ENCODE measurements at regions not wholly inside any gene's neighbourhood (a gene's known extent, or its start where the extent isn't known, plus 50 kb on each side); places are given as distances from the start of the nearest gene placed in this dataset.

GRCh38 chr1:222073307-222073995 lies 331.6 kb upstream of the DUSP10 start:
- Histone ChIP-seq H3K9me3 (no peaks in the 10 kb centered on the region), H3K27ac (no peak overlapping the region), H3K27me3 (no peaks in the 10 kb centered on the region), H3K4me3 (replicated peaks in 1 of 3) (no peak overlapping the region), H3K36me3 (no peaks in the 10 kb centered on the region), H3K4me1 (peaks cover 0 to under 1% of the 10 kb centered on the region in 2 donors)
- TF ChIP-seq CTCF (IDR thresholded peaks at IDR 0.05): no peak
- no peak for TF ChIP-seq POLR2A (IDR thresholded peaks at IDR 0.05)
- DNase-seq: no peak
- intact Hi-C loops (cut with DNase I): no loop called here
- WGBS, 2 donors: 92 to 94% methylated on average over 2 of the region's 2 CpGs

GRCh38 chr1:222071387-222071786 lies 329.5 kb upstream of the DUSP10 start:
- H3K4me3 ChIP-seq (replicated peaks in 1 of 3): no peak overlapping the region
- H3K36me3 ChIP-seq: no peaks in the 10 kb centered on the region
- no peak overlapping the region for H3K27ac ChIP-seq
- intact Hi-C loops (cut with DNase I): no loop called here
- WGBS, 2 donors: 23 to 27% methylated on average over 5 of the region's 5 CpGs
- H3K27me3 ChIP-seq: no peaks in the 10 kb centered on the region
- no peaks in the 10 kb centered on the region for H3K9me3 ChIP-seq
- H3K4me1 ChIP-seq: no peaks in the 10 kb centered on the region
- DNase-seq: peak; percentile 21 to 24
- TF ChIP-seq POLR2A (IDR thresholded peaks at IDR 0.05) (no peak), CTCF (IDR thresholded peaks at IDR 0.05) (no peak)

- H3K36me3 ChIP-seq: no peaks in the 10 kb centered on the region
- intact Hi-C loops (cut with DNase I): no loop called here
Measured at GRCh38 chr1:222068937-222069336, 327.0 kb upstream of the DUSP10 start.

DNA sequence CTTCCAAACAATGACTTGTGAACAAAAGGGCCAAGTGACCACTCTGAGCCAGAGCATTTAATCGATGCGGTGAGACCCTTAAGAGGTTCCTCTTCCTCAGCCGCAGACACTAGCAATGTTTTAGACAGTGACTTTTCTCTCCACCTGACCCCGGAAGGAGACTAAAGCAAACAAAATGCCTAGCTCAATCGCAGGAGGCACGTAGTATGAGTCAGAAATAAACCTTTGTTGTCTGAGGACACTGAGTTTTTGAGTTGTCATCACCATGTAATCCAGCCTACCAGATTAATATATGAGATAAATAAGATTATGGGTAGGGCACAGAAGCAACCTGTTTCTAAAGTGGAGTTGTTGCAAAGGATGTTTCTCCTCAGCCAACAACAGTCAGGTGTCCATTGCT lies 326.2 kb upstream of the DUSP10 start:
- 89 to 92% methylated on average over 6 of the region's 6 CpGs for WGBS, 2 donors
- intact Hi-C loops (cut with DNase I): no loop called here

More at GRCh38 chr1:222068937-222069336, 327.0 kb upstream of the DUSP10 start:
- H3K9me3 ChIP-seq: no peaks in the 10 kb centered on the region
- no peak for DNase-seq
- no peak for TF ChIP-seq CTCF (IDR thresholded peaks at IDR 0.05)
- TF ChIP-seq POLR2A (IDR thresholded peaks at IDR 0.05): no peak
- H3K27me3 ChIP-seq: no peaks in the 10 kb centered on the region
- no peak overlapping the region for H3K27ac ChIP-seq
- no peaks in the 10 kb centered on the region for H3K4me1 ChIP-seq
- no peak overlapping the region for H3K4me3 ChIP-seq (replicated peaks in 1 of 3)

More for the DNA sequence above, 326.2 kb upstream of the DUSP10 start:
- H3K4me1 ChIP-seq: no peaks in the 10 kb centered on the region
- no peaks in the 10 kb centered on the region for H3K27me3 ChIP-seq
- no peak for DNase-seq
- no peak overlapping the region for H3K27ac ChIP-seq
- H3K4me3 ChIP-seq (replicated peaks in 1 of 3): no peak overlapping the region
- no peaks in the 10 kb centered on the region for H3K9me3 ChIP-seq
- no peak for TF ChIP-seq POLR2A (IDR thresholded peaks at IDR 0.05)
- no peak for TF ChIP-seq CTCF (IDR thresholded peaks at IDR 0.05)
- no peaks in the 10 kb centered on the region for H3K36me3 ChIP-seq
